ENCODE measurements at regions not wholly inside any gene's neighbourhood (a gene's known extent, or its start where the extent isn't known, plus 50 kb on each side); places are given as distances from the start of the nearest gene placed in this dataset.

- TF ChIP-seq CTCF (IDR thresholded peaks at IDR 0.05; ENCODE audit: borderline replicate concordance, extremely low read depth, low read length, poor library complexity, severe bottlenecking) (peak; percentile 85), EZH2 (IDR thresholded peaks at IDR 0.05; ENCODE audit: borderline replicate concordance, low read depth, low read length, severe bottlenecking) (no peak)
Observed at GRCh38 chr2:136423516-136423996, 305.6 kb upstream of the CXCR4 start.

Data from DND-41 (cell line).